ENCODE measurements at regions not wholly inside any gene's neighbourhood (a gene's known extent, or its start where the extent isn't known, plus 50 kb on each side); places are given as distances from the start of the nearest gene placed in this dataset.

DNA sequence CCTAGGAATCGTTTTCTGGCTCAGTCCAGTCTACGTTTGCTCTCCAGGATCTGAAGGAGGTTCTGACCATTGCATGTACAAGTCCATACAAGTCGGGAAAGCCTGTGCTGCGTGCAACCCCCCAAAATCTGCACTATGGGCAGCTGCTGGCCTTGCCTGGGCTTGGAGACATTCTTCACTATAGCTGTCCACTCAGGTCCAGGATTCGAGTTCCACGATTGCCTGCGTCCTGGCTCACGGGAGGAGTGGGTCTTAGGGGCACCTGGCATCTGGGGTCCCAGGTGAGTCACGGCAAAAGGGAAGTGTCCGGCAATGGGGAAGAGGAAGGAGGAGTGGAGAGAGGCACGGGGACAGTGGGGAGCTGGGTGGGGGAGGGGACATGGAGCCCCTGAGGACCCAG, 563.0 kb downstream of the BRD1 start:
- TF ChIP-seq GATA2 (IDR thresholded peaks at IDR 0.05; ENCODE audit: low read depth, low read length): no peak
- no peak for TF ChIP-seq GATA3 (IDR thresholded peaks at IDR 0.05; ENCODE audit: low read depth, low read length)
